GM12865 (cell line): ENCODE measurements at regions not wholly inside any gene's neighbourhood (a gene's known extent, or its start where the extent isn't known, plus 50 kb on each side); places are given as distances from the start of the nearest gene placed in this dataset.

ENCODE experiments used
- DNase-seq: peaks from one replicate; pipeline ENCODE4 v3.0.0; 2010; ENCODE audit warnings: low read depth
- H3K4me3 ChIP-seq: 2 replicates; pipeline ENCODE4 v1.5.1; 2011; ENCODE audit warnings: mild to moderate bottlenecking, low read depth, low read length, control low read depth
- CTCF ChIP-seq: IDR thresholded peaks from 2 replicates; pipeline ENCODE4 v1.5.1; 2011; ENCODE audit warnings: low read length, control low read depth, low read depth, inconsistent platforms; ENCODE audit not compliant: insufficient read depth; ENCODE audit errors: missing control alignments

DNA sequence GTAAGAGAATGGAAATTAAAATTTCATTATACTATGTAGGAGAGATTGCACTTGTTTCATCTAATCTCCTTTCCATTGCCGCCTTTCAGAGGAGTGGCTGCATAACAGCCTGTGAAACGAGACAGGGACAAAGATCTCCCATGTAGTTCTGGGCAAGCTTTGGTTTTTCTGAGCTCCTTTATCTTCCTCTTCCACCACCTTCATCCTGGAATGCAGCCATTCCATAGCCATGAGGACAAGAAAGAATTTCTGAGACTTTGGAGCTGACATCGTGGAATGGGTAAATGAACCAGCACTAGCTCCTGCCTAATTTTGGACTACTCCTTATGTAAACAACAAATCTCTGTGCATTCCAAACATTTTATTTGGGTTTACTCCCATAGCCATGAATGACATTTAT lies 1587.3 kb upstream of the TENM3 start:
- DNase-seq, result no peak
- TF ChIP-seq CTCF, result no peak
- H3K4me3 ChIP-seq, result no peak overlapping the region

DNA sequence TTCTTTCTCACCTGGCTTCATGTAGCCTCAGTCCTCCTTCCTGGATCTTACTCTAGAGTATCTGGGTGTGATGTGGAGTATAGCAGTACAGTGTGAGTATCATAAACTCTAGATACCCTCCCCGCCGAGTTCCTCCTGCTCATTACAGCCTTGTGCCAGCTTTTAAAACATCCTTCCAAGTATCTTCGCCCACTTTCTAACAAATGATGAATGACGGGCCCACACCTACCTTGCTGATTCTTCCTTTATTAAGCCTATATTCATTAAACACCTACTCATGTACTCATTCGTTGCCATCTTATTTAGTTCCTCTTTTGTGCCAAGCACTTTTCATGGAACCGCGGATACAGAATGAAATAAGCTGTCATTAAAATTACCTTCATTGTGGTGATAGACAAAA lies 1585.3 kb upstream of the TENM3 start:
- TF ChIP-seq CTCF, result no peak
- no peak for DNase-seq
- H3K4me3 ChIP-seq, result no peak overlapping the region

DNA sequence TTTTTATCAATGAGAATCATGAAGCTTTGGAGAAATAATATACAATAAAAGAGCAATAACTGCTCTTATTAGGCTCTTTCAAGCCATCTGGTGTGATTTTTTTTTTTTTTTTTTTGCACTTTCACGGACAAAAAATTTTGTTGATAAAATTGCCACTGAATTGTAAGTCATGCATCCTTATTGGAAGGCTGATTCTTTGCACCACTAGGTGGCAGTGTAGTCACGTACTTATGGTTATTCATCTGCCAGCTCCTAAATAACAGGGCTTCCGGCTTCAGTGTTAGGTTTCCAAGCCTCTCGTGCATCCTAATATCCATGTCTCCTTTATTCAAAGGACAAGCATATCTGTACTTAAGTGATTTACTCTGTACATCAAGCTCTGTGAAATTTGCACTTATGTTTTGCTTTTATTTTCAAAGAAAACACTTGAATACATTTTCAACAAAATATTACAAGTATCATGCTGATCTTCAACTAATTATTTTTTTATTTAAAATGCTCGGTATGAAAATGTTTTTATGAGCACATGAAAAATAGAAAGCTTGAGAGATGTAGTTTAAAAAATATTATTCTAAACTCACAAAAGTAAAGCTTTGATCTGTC lies 1578.3 kb upstream of the TENM3 start:
- DNase-seq, result peak; percentile 89
- H3K4me3 ChIP-seq, result no peak overlapping the region
- TF ChIP-seq CTCF, result peak; percentile 70

GRCh38 chr4:180665481-180665880 lies 1577.7 kb upstream of the TENM3 start:
- H3K4me3 ChIP-seq, result no peak overlapping the region
- no peak for TF ChIP-seq CTCF

GRCh38 chr4:180665994-180666824 lies 1577.0 kb upstream of the TENM3 start:
- TF ChIP-seq CTCF, result peak; percentile 65
- H3K4me3 ChIP-seq, result peak overlapping the region; percentile 26; the same call in 1 of the 2 replicates
- peak; percentile 80 for DNase-seq

More at GRCh38 chr4:180665481-180665880, 1577.7 kb upstream of the TENM3 start:
- no peak for DNase-seq

DNA sequence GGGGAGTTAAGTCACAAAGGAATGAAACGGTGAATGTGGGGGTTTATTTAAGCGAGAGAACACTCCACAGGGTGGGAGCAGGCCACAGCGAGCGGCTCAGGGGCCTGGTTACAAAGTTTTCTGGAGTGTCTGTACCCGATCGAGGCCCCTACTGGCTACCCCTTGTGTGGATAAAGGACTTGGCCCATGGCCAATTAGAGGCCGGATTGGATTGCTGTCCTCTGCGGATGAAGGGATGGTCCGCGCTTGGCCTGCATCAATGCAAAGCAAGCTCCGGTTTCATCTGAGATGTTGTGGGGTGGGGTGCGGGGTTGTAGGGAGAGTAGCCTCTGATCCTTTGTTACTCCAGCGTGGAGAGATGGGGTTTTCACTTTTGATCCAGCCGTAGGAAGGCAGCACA lies 1574.5 kb upstream of the TENM3 start:
- no peak overlapping the region for H3K4me3 ChIP-seq
- DNase-seq, result no peak
- TF ChIP-seq CTCF, result no peak
